SK-N-SH treated with all-trans-retinoic acid at 6 μM for 48 hours (cell line): ENCODE measurements at regions not wholly inside any gene's neighbourhood (a gene's known extent, or its start where the extent isn't known, plus 50 kb on each side); places are given as distances from the start of the nearest gene placed in this dataset.

Source experiments
- ATAC-seq: fragments of 200-7000 bp; cut with Tn5 transposase; 3 replicates; pipeline ENCODE4 v1.9.1; 2020; ENCODE audit warnings: mild to moderate bottlenecking, moderate library complexity
- ARNTL ChIP-seq: fragments of 450-650 bp; formaldehyde crosslinking; IDR thresholded peaks from 2 replicates; pipeline ENCODE4 v1.5.0; 2020; ENCODE audit warnings: low read depth, mild to moderate bottlenecking, moderate library complexity, borderline replicate concordance
- CSDC2 ChIP-seq: fragments of 250-450 bp; sonication (Bioruptor Pico); IDR thresholded peaks from 2 replicates; pipeline ENCODE4 v1.5.0; 2020; ENCODE audit warnings: mild to moderate bottlenecking, moderate library complexity
- ESRRG ChIP-seq: fragments of 250-450 bp; sonication (Bioruptor Pico); IDR thresholded peaks from 2 replicates; pipeline ENCODE4 v1.6.1; 2021; ENCODE audit warnings: mild to moderate bottlenecking
- GLIS3 ChIP-seq: fragments of 250-450 bp; sonication (Bioruptor Pico); IDR thresholded peaks from 2 replicates; pipeline ENCODE4 v1.5.0; 2020; ENCODE audit warnings: mild to moderate bottlenecking, moderate library complexity
- ISL1 ChIP-seq: fragments of 250-450 bp; sonication (Bioruptor Pico); IDR thresholded peaks from 2 replicates; pipeline ENCODE4 v2.1.2; 2022; ENCODE audit warnings: mild to moderate bottlenecking, moderate library complexity
- OSR1 ChIP-seq: fragments of 250-450 bp; sonication (Bioruptor Pico); IDR thresholded peaks from 2 replicates; pipeline ENCODE4 v1.8.0; 2022; ENCODE audit warnings: moderate library complexity, mild to moderate bottlenecking, inconsistent platforms
- PPARA ChIP-seq: fragments of 250-450 bp; sonication (Bioruptor Pico); IDR thresholded peaks from 2 replicates; pipeline ENCODE4 v1.5.0; 2020; ENCODE audit warnings: mild to moderate bottlenecking, borderline replicate concordance
- RARB ChIP-seq: fragments of 250-450 bp; sonication (Bioruptor Pico); IDR thresholded peaks from 2 replicates; pipeline ENCODE4 v1.8.0; 2021; ENCODE audit warnings: mild to moderate bottlenecking, moderate library complexity
- SNAI2 ChIP-seq: fragments of 250-450 bp; sonication (Bioruptor Pico); IDR thresholded peaks from 2 replicates; pipeline ENCODE4 v1.5.0; 2020; ENCODE audit warnings: mild to moderate bottlenecking, moderate library complexity
- TOX ChIP-seq: fragments of 250-450 bp; sonication (Bioruptor Pico); IDR thresholded peaks from 2 replicates; pipeline ENCODE4 v1.8.0; 2021; ENCODE audit warnings: mild to moderate bottlenecking, moderate library complexity, borderline replicate concordance
- ZC3H10 ChIP-seq: fragments of 250-450 bp; sonication (Bioruptor Pico); IDR thresholded peaks from 2 replicates; pipeline ENCODE4 v1.5.1; 2021; ENCODE audit warnings: mild to moderate bottlenecking, moderate library complexity
- ZFP3 ChIP-seq: fragments of 250-450 bp; sonication (Bioruptor Pico); IDR thresholded peaks from 2 replicates; pipeline ENCODE4 v1.5.0; 2020; ENCODE audit warnings: mild to moderate bottlenecking, moderate library complexity
- ZFP30 ChIP-seq: fragments of 450-650 bp; formaldehyde crosslinking; IDR thresholded peaks from 2 replicates; pipeline ENCODE4 v1.5.0; 2022; ENCODE audit warnings: mild to moderate bottlenecking, moderate library complexity
- ZNF565 ChIP-seq: fragments of 450-650 bp; formaldehyde crosslinking; conservative IDR thresholded peaks from 2 replicates; pipeline ENCODE4 v1.5.0; 2020; ENCODE audit warnings: low read depth, mild to moderate bottlenecking, moderate library complexity
- ZNF70 ChIP-seq: fragments of 450-650 bp; formaldehyde crosslinking; IDR thresholded peaks from 2 replicates; pipeline ENCODE4 v1.5.0; 2020; ENCODE audit warnings: mild to moderate bottlenecking, moderate library complexity
- ZNF8 ChIP-seq: fragments of 450-650 bp; formaldehyde crosslinking; IDR thresholded peaks from 2 replicates; pipeline ENCODE4 v1.5.0; 2020; ENCODE audit warnings: mild to moderate bottlenecking, moderate library complexity
- TF ChIP-seq, protein P1 (sequence below): fragments of 250-450 bp; sonication (Bioruptor Pico); IDR thresholded peaks from 2 replicates; pipeline ENCODE4 v1.5.0; 2020; ENCODE audit warnings: mild to moderate bottlenecking, moderate library complexity
- TF ChIP-seq, protein P2 (sequence below): fragments of 250-450 bp; sonication (Bioruptor Pico); IDR thresholded peaks from 2 replicates; pipeline ENCODE4 v1.8.0; 2020; ENCODE audit warnings: mild to moderate bottlenecking, moderate library complexity, borderline replicate concordance
- TF ChIP-seq, protein P3 (sequence below): fragments of 250-450 bp; sonication (Bioruptor Pico); IDR thresholded peaks from 2 replicates; pipeline ENCODE4 v1.5.1; 2020; ENCODE audit warnings: low read depth, mild to moderate bottlenecking, moderate library complexity
- TF ChIP-seq, protein P4 (sequence below): fragments of 250-450 bp; sonication (Bioruptor Pico); IDR thresholded peaks from 2 replicates; pipeline ENCODE4 v1.8.0; 2021; ENCODE audit warnings: low read depth, mild to moderate bottlenecking, moderate library complexity, borderline replicate concordance

DNA sequence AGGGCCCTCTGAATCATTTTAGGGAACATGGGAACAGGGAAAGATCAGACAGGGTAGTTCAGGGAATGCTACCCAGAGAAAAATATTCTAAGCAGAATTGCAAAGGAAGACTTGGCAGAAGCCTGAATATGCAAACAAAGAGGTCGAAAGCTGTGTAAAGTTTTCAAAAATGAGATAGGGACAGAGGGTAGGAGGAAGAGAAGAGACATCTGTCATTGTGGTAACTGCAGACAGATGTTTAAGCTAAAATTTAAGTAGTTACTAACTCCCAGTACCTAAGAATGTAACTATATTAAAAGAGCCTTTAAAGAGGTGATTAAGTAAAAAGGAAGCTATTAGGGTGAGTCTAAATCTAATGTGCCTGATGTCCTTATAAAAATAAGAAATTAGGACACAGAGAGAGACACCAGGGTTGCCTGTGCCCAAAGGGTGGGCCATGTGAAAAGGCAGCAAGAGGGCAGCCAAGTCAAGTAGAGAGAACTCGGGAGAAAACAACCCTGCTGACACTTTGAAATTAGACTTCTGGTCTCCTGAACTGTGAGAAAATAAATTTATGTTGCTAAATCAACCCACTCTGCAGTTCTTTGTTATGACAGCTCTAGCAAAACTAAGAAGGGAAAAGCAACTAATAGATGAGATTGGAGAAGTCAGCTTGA, 1647.4 kb upstream of the C9orf72 start:
- ATAC-seq = peak; percentile 34; the same call in 2 of the 3 replicates
- TF ChIP-seq ISL1 (CRISPR knock-in tag) (no peak), ZC3H10 (CRISPR knock-in tag) (no peak), ZFP3 (CRISPR knock-in tag) (no peak), ZNF565 (CRISPR knock-in tag) (no peak)
- TF ChIP-seq, protein P1, sequence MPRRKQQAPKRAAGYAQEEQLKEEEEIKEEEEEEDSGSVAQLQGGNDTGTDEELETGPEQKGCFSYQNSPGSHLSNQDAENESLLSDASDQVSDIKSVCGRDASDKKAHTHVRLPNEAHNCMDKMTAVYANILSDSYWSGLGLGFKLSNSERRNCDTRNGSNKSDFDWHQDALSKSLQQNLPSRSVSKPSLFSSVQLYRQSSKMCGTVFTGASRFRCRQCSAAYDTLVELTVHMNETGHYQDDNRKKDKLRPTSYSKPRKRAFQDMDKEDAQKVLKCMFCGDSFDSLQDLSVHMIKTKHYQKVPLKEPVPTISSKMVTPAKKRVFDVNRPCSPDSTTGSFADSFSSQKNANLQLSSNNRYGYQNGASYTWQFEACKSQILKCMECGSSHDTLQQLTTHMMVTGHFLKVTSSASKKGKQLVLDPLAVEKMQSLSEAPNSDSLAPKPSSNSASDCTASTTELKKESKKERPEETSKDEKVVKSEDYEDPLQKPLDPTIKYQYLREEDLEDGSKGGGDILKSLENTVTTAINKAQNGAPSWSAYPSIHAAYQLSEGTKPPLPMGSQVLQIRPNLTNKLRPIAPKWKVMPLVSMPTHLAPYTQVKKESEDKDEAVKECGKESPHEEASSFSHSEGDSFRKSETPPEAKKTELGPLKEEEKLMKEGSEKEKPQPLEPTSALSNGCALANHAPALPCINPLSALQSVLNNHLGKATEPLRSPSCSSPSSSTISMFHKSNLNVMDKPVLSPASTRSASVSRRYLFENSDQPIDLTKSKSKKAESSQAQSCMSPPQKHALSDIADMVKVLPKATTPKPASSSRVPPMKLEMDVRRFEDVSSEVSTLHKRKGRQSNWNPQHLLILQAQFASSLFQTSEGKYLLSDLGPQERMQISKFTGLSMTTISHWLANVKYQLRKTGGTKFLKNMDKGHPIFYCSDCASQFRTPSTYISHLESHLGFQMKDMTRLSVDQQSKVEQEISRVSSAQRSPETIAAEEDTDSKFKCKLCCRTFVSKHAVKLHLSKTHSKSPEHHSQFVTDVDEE = no peak
- TF ChIP-seq, protein P2, sequence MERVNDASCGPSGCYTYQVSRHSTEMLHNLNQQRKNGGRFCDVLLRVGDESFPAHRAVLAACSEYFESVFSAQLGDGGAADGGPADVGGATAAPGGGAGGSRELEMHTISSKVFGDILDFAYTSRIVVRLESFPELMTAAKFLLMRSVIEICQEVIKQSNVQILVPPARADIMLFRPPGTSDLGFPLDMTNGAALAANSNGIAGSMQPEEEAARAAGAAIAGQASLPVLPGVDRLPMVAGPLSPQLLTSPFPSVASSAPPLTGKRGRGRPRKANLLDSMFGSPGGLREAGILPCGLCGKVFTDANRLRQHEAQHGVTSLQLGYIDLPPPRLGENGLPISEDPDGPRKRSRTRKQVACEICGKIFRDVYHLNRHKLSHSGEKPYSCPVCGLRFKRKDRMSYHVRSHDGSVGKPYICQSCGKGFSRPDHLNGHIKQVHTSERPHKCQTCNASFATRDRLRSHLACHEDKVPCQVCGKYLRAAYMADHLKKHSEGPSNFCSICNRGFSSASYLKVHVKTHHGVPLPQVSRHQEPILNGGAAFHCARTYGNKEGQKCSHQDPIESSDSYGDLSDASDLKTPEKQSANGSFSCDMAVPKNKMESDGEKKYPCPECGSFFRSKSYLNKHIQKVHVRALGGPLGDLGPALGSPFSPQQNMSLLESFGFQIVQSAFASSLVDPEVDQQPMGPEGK (CRISPR knock-in tag) = no peak
- TF ChIP-seq, all 23 proteins: peak for 0

DNA sequence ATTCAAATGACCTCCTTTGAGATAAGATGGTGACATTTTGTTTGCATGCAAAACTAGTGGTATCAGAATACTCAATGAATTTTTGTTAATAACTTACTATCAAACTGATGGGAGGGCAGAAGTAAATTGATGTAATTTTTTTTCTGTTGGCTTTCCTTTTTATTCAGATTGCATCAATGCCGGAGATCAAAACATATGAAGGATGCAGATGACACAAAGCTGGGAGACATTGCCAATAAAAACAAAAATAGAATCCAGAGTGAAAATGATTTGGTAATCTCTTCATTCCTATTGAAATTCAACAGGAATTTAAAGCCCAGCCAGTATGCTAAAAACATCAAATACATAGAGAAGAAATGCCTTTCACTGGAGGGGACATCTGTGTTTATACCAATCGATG, 1655.3 kb upstream of the C9orf72 start:
- no peak for ATAC-seq
- TF ChIP-seq ZNF70 (no peak), CSDC2 (no peak), ZC3H10 (CRISPR knock-in tag) (no peak), TOX (no peak), PPARA (CRISPR knock-in tag) (no peak), ZFP30 (CRISPR knock-in tag) (no peak), ZFP3 (CRISPR knock-in tag) (no peak), ESRRG (CRISPR knock-in tag) (no peak), RARB (CRISPR knock-in tag) (no peak), ARNTL (no peak), ZNF8 (CRISPR knock-in tag) (no peak)
- TF ChIP-seq, protein P1 = no peak
- TF ChIP-seq, protein P3, sequence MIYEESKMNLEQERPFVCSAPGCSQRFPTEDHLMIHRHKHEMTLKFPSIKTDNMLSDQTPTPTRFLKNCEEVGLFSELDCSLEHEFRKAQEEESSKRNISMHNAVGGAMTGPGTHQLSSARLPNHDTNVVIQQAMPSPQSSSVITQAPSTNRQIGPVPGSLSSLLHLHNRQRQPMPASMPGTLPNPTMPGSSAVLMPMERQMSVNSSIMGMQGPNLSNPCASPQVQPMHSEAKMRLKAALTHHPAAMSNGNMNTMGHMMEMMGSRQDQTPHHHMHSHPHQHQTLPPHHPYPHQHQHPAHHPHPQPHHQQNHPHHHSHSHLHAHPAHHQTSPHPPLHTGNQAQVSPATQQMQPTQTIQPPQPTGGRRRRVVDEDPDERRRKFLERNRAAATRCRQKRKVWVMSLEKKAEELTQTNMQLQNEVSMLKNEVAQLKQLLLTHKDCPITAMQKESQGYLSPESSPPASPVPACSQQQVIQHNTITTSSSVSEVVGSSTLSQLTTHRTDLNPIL = no peak

DNA sequence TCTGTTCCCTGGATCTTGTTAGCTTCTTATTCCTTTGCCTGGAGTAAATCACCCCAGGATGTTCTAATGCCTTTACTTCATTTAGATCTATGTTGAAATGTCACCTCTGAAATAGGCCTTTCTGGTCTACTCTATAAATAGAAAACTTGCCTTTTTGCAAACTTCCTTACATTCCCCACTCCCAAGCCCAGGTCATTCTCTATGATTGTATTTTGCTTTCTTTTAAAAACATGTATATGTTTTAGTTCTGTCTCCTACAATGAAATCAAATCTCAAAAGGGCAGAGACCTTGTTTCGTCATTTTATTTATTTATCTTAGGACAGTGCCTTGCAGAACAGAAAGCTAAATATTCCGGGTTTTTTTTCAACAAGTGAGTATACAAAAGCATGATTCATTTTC, 1657.7 kb upstream of the C9orf72 start:
- no peak for TF ChIP-seq ZNF70
- TF ChIP-seq ESRRG (CRISPR knock-in tag) = no peak
- no peak for TF ChIP-seq RARB (CRISPR knock-in tag)
- TF ChIP-seq, protein P4, sequence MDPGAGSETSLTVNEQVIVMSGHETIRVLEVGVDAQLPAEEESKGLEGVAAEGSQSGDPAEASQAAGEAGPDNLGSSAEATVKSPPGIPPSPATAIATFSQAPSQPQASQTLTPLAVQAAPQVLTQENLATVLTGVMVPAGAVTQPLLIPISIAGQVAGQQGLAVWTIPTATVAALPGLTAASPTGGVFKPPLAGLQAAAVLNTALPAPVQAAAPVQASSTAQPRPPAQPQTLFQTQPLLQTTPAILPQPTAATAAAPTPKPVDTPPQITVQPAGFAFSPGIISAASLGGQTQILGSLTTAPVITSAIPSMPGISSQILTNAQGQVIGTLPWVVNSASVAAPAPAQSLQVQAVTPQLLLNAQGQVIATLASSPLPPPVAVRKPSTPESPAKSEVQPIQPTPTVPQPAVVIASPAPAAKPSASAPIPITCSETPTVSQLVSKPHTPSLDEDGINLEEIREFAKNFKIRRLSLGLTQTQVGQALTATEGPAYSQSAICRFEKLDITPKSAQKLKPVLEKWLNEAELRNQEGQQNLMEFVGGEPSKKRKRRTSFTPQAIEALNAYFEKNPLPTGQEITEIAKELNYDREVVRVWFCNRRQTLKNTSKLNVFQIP (CRISPR knock-in tag) = no peak
- no peak for ATAC-seq

DNA sequence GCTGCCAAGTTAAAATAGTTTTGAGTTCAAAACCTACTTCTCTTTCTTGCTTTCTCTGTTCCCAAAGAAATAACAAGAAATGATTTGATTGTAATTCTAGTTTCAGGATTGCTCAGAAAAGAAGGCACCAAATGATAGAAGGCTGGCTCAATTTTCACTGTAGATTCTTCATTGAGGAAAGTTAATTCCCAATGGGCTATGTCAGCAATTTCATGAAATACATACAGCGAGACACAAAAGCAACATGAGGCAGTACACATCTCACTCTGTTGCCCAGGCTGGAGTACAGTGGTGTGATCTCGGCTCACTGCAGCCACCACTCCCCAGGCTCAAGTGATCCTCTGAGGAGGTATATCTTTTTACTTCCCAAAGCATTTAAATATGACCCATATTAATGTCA, 1659.9 kb upstream of the C9orf72 start:
- no peak for ATAC-seq
- TF ChIP-seq SNAI2 (CRISPR knock-in tag) (no peak), ZFP3 (CRISPR knock-in tag) (no peak), ESRRG (CRISPR knock-in tag) (no peak), ZFP30 (CRISPR knock-in tag) (no peak), CSDC2 (no peak), OSR1 (CRISPR knock-in tag) (no peak), TOX (no peak), PPARA (CRISPR knock-in tag) (no peak), GLIS3 (CRISPR knock-in tag) (no peak)
- TF ChIP-seq, protein P2 (CRISPR knock-in tag) = no peak
- TF ChIP-seq, protein P1 = no peak
